Neural crest cell (in vitro differentiated cells): ENCODE measurements at regions not wholly inside any gene's neighbourhood (a gene's known extent, or its start where the extent isn't known, plus 50 kb on each side); places are given as distances from the start of the nearest gene placed in this dataset.

Source experiments
- DNase-seq: peaks from one replicate; pipeline ENCODE4 v3.0.0; 2021; ENCODE audit warnings: low read depth, mixed read lengths, low spot score
- H3K27ac Mint-ChIP-seq: one replicate; pipeline ENCODE4 v1.8.0; 2021; ENCODE audit warnings: mild to moderate bottlenecking, mixed read lengths; ENCODE audit not compliant: unreplicated experiment
- H3K27me3 Mint-ChIP-seq: 2 replicates; pipeline ENCODE4 v1.8.0; 2021; ENCODE audit warnings: low read depth, mild to moderate bottlenecking, mixed read lengths
- H3K36me3 Mint-ChIP-seq: 2 replicates; pipeline ENCODE4 v1.8.0; 2021; ENCODE audit warnings: low read depth, mild to moderate bottlenecking, mixed read lengths
- H3K4me1 Mint-ChIP-seq: 2 replicates; pipeline ENCODE4 v1.8.0; 2021; ENCODE audit warnings: mixed read lengths
- H3K4me3 Mint-ChIP-seq: one replicate; pipeline ENCODE4 v1.8.0; 2021; ENCODE audit warnings: mild to moderate bottlenecking, mixed read lengths
- H3K9me3 Mint-ChIP-seq: 2 replicates; pipeline ENCODE4 v1.8.0; 2021; ENCODE audit warnings: mixed read lengths
- CTCF ChIP-seq: fragments of 200-600 bp; sonication (generic); conservative IDR thresholded peaks from 2 replicates; pipeline ENCODE4 v1.5.0; 2021; ENCODE audit warnings: antibody characterized with exemption, mild to moderate bottlenecking

DNA sequence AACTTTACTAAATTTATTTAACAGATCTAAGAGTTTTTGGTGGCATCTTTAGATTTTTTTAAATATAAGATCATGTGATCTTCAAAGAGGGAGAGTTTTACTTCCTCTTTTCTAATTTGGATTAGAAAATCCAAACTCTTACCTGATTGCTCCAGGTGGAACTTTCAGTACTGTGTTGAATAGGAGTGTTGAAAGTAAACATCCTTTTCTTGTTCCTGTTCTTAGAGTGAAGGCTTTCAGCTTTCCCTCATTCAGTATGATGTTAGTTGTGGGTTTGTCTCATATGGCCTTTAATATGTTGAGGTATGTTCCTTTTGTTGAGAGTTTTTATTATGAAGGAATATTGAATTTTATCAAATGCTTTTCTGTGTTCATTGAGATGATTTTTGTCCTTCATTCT, 650.0 kb upstream of the SGCD start:
- Mint-ChIP-seq H3K4me1 (no peaks in the 10 kb centered on the region), H3K27ac (no peak overlapping the region), H3K27me3 (peaks cover 4% of the 10 kb centered on the region), H3K9me3 (peaks cover 9% of the 10 kb centered on the region), H3K36me3 (no peaks in the 10 kb centered on the region), H3K4me3 (no peak overlapping the region)
- TF ChIP-seq CTCF: no peak
- DNase-seq: no peak

DNA sequence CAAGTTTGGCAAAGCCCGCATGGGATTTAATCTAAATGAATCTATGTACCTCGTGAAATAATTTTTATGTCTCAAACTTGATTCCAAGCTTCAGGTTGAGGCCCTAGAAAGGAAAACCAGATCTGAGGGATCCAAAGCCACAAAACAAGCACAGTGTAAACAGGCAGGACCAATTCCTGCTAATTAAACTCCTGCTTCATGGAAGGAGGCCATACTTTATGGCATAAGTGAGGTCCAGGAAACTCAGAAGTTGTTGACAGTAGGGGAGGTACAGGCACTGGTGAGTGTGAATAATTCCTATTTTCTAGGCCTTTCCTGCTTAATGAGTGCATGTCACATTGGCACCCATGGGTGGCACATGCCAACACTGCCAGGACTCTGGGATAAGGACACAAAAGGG, 648.6 kb upstream of the SGCD start:
- no peak overlapping the region for H3K4me3 Mint-ChIP-seq
- peaks cover 5% of the 10 kb centered on the region for H3K27me3 Mint-ChIP-seq
- no peaks in the 10 kb centered on the region for H3K36me3 Mint-ChIP-seq
- no peak for DNase-seq
- peaks cover 9% of the 10 kb centered on the region for H3K9me3 Mint-ChIP-seq
- no peaks in the 10 kb centered on the region for H3K4me1 Mint-ChIP-seq
- no peak for TF ChIP-seq CTCF
- H3K27ac Mint-ChIP-seq: no peak overlapping the region

DNA sequence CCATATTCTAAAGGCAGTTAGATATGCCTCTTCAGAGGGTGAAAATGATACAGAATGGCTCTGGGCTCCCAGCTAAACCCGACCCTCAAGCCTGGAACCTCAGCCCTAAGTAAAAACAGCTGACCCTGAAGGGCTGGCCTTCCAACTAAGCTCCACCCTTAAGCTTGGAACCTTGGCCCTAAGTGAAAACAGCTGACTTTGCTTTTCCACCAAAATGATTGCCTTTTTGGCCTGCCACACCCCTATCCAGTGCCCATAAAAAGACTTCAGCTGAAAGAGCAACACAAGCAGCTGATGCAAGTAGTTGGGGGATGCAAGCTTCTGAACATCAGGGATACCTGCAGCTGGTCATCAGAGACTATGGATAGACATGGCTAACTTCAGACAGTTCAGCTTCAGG, 647.4 kb upstream of the SGCD start:
- peaks cover 7% of the 10 kb centered on the region for H3K27me3 Mint-ChIP-seq
- no peaks in the 10 kb centered on the region for H3K36me3 Mint-ChIP-seq
- no peak overlapping the region for H3K27ac Mint-ChIP-seq
- H3K4me3 Mint-ChIP-seq: no peak overlapping the region
- no peaks in the 10 kb centered on the region for H3K4me1 Mint-ChIP-seq
- no peak for TF ChIP-seq CTCF
- H3K9me3 Mint-ChIP-seq: peaks cover 9% of the 10 kb centered on the region
- DNase-seq: no peak

- Mint-ChIP-seq H3K36me3 (no peaks in the 10 kb centered on the region), H3K4me1 (no peaks in the 10 kb centered on the region), H3K27me3 (peaks cover 11% of the 10 kb centered on the region), H3K27ac (no peak overlapping the region), H3K4me3 (no peak overlapping the region), H3K9me3 (peaks cover 2% of the 10 kb centered on the region)
- DNase-seq: no peak
- TF ChIP-seq CTCF: no peak
Observed at GRCh38 chr5:155684417-155684816, 642.5 kb upstream of the SGCD start.

GRCh38 chr5:155686131-155686530, 640.8 kb upstream of the SGCD start:
- Mint-ChIP-seq H3K4me3 (no peak overlapping the region), H3K27me3 (peaks cover 12% of the 10 kb centered on the region), H3K27ac (no peak overlapping the region), H3K4me1 (no peaks in the 10 kb centered on the region), H3K36me3 (no peaks in the 10 kb centered on the region), H3K9me3 (no peaks in the 10 kb centered on the region)
- DNase-seq: no peak
- TF ChIP-seq CTCF: no peak

DNA sequence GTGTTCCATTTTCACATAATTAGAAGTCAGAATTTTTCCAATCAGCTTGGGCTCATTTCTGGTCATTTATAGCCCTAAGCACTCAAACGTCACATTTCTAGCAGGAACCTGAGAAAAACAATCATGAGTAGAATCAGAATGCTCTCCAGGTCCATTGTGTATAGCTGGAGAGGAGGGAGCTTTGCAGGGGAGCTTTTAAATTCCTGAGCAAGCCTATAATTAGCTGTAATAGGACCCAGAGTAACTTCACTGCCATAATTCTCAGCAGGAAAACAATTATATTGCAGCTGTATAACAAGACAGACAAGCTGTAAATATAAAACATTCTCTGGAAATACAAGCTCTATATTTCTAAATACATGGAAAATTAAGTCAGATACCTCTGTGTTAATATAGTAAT, 637.6 kb upstream of the SGCD start:
- Mint-ChIP-seq H3K27me3 (peaks cover 9% of the 10 kb centered on the region), H3K27ac (no peak overlapping the region), H3K9me3 (no peaks in the 10 kb centered on the region), H3K36me3 (no peaks in the 10 kb centered on the region), H3K4me3 (no peak overlapping the region), H3K4me1 (no peaks in the 10 kb centered on the region)
- DNase-seq: no peak
- TF ChIP-seq CTCF: no peak
